ENCODE measurements at regions not wholly inside any gene's neighbourhood (a gene's known extent, or its start where the extent isn't known, plus 50 kb on each side); places are given as distances from the start of the nearest gene placed in this dataset.

- H3K27ac ChIP-seq (ENCODE audit: low read depth, low read length): no peak overlapping the region
- H3K27me3 ChIP-seq (ENCODE audit: control insufficient read depth, low read length): no peaks in the 10 kb centered on the region
- H3K36me3 ChIP-seq (ENCODE audit: control insufficient read depth, low read length): no peaks in the 10 kb centered on the region
- H3K4me3 ChIP-seq (ENCODE audit: low read length): no peak overlapping the region
- H3K79me2 ChIP-seq (ENCODE audit: control insufficient read depth, low read length): no peaks in the 10 kb centered on the region
- no peak overlapping the region for H3K4me2 ChIP-seq (ENCODE audit: low read length)
- peaks cover 20% of the 10 kb centered on the region for H3K4me1 ChIP-seq (ENCODE audit: control insufficient read depth, low read length)
- H3K9me2 ChIP-seq (replicated peaks; ENCODE audit: control insufficient read depth, low read length): no peaks in the 10 kb centered on the region
- no peak for TF ChIP-seq EZH2phosphoT487 (IDR thresholded peaks at IDR 0.05; ENCODE audit: borderline replicate concordance, low read length)
- TF ChIP-seq CTCF (IDR thresholded peaks at IDR 0.05; ENCODE audit: low read depth, low read length, poor library complexity, severe bottlenecking): no peak
- H3F3A ChIP-seq (ENCODE audit: control insufficient read depth, insufficient read depth): no peaks in the 10 kb centered on the region
- no peaks in the 10 kb centered on the region for H4K20me1 ChIP-seq (ENCODE audit: control insufficient read depth, insufficient read depth, low read depth, low read length)
- peaks cover 9% of the 10 kb centered on the region; the same call in 1 of the 2 replicates for H3K9me3 ChIP-seq (ENCODE audit: control insufficient read depth, insufficient read depth, low read length)
Measured at GRCh38 chr4:81601358-81601694, 129.6 kb upstream of the RASGEF1B start.

- Histone ChIP-seq H3K36me3 (ENCODE audit: control insufficient read depth, low read length) (no peaks in the 10 kb centered on the region), H3K9me2 (replicated peaks; ENCODE audit: control insufficient read depth, low read length) (no peaks in the 10 kb centered on the region), H3K27ac (ENCODE audit: low read depth, low read length) (no peak overlapping the region), H3K9me3 (ENCODE audit: control insufficient read depth, insufficient read depth, low read length) (peaks cover 9% of the 10 kb centered on the region; the same call in 1 of the 2 replicates), H3K4me2 (ENCODE audit: low read length) (no peak overlapping the region), H3K4me3 (ENCODE audit: low read length) (no peak overlapping the region), H3F3A (ENCODE audit: control insufficient read depth, insufficient read depth) (no peaks in the 10 kb centered on the region), H3K4me1 (ENCODE audit: control insufficient read depth, low read length) (peaks cover 14% of the 10 kb centered on the region), H4K20me1 (ENCODE audit: control insufficient read depth, insufficient read depth, low read depth, low read length) (no peaks in the 10 kb centered on the region), H3K27me3 (ENCODE audit: control insufficient read depth, low read length) (no peaks in the 10 kb centered on the region), H3K79me2 (ENCODE audit: control insufficient read depth, low read length) (no peaks in the 10 kb centered on the region)
- no peak for TF ChIP-seq EZH2phosphoT487 (IDR thresholded peaks at IDR 0.05; ENCODE audit: borderline replicate concordance, low read length)
- TF ChIP-seq CTCF (IDR thresholded peaks at IDR 0.05; ENCODE audit: low read depth, low read length, poor library complexity, severe bottlenecking): no peak
Measured at GRCh38 chr4:81600520-81601357, 129.0 kb upstream of the RASGEF1B start.

DNA sequence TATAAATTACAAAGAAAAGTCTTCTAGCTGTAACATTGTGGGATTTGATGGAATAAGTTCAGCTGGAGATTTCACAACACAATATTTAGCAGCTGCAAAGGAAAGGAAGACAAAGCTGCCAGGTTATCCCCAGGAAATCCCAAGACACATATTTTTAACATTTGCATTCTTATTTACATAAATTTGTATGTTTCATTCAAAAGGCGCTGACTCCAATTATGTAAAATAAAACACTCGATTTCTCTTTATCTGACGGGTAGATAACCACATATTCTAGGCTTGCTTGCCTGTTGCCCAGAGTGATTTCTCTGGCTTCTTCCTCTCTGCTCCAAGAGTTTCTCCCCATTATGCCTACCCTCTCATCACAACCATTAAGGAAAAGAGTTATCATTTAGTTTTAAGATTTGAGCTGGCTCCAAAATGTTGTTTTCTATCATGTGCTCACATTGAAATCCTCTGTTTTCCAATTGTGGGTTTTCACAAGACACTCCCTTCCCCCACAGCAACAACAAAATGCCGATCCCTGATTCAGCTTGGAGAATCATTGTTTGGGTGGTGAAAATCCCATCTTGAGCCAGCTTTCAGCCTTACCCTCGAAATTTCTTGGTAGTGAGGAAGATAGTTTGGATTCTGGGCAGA lies 128.2 kb upstream of the RASGEF1B start:
- Histone ChIP-seq H3K36me3 (ENCODE audit: control insufficient read depth, low read length) (no peaks in the 10 kb centered on the region), H3K9me3 (ENCODE audit: control insufficient read depth, insufficient read depth, low read length) (peaks cover 9% of the 10 kb centered on the region; the same call in 1 of the 2 replicates), H3K4me2 (ENCODE audit: low read length) (no peak overlapping the region), H3K9me2 (replicated peaks; ENCODE audit: control insufficient read depth, low read length) (no peaks in the 10 kb centered on the region), H3K27ac (ENCODE audit: low read depth, low read length) (no peak overlapping the region), H3K27me3 (ENCODE audit: control insufficient read depth, low read length) (no peaks in the 10 kb centered on the region), H3K79me2 (ENCODE audit: control insufficient read depth, low read length) (no peaks in the 10 kb centered on the region), H3K4me3 (ENCODE audit: low read length) (no peak overlapping the region), H3F3A (ENCODE audit: control insufficient read depth, insufficient read depth) (no peaks in the 10 kb centered on the region), H3K4me1 (ENCODE audit: control insufficient read depth, low read length) (peaks cover 13% of the 10 kb centered on the region), H4K20me1 (ENCODE audit: control insufficient read depth, insufficient read depth, low read depth, low read length) (no peaks in the 10 kb centered on the region)
- no peak for TF ChIP-seq CTCF (IDR thresholded peaks at IDR 0.05; ENCODE audit: low read depth, low read length, poor library complexity, severe bottlenecking)
- no peak for TF ChIP-seq EZH2phosphoT487 (IDR thresholded peaks at IDR 0.05; ENCODE audit: borderline replicate concordance, low read length)

Data from DOHH2 (cell line).